ENCODE measurements at regions not wholly inside any gene's neighbourhood (a gene's known extent, or its start where the extent isn't known, plus 50 kb on each side); places are given as distances from the start of the nearest gene placed in this dataset.
A peak's percentile ranks its signal among the peaks of the same experiment; 100 is the strongest.

- TF ChIP-seq, protein P1, sequence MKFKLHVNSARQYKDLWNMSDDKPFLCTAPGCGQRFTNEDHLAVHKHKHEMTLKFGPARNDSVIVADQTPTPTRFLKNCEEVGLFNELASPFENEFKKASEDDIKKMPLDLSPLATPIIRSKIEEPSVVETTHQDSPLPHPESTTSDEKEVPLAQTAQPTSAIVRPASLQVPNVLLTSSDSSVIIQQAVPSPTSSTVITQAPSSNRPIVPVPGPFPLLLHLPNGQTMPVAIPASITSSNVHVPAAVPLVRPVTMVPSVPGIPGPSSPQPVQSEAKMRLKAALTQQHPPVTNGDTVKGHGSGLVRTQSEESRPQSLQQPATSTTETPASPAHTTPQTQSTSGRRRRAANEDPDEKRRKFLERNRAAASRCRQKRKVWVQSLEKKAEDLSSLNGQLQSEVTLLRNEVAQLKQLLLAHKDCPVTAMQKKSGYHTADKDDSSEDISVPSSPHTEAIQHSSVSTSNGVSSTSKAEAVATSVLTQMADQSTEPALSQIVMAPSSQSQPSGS (IDR thresholded peaks at IDR 0.05; ENCODE audit: low read length), result no peak
- TF ChIP-seq CTCF (IDR thresholded peaks at IDR 0.05; ENCODE audit: control extremely low read depth in 1 of 3, insufficient read depth in 1 of 3, low read depth in 1 of 3, low read length in 3 of 3), result peak; percentile 64 to 99 (median 72)
- no peak for TF ChIP-seq TAF1 (IDR thresholded peaks at IDR 0.05; ENCODE audit: low read depth, low read length)
- TF ChIP-seq EGR1 (IDR thresholded peaks at IDR 0.05; ENCODE audit: borderline replicate concordance, low read depth, low read length), result no peak
- TF ChIP-seq SP4 (IDR thresholded peaks at IDR 0.05; ENCODE audit: low read length), result no peak
These were observed 891.1 kb downstream of the TMEM121 start (continued) for GRCh38 chr14:106417224-106418049.

Measured in H1 (cell line).